ENCODE measurements at regions not wholly inside any gene's neighbourhood (a gene's known extent, or its start where the extent isn't known, plus 50 kb on each side); places are given as distances from the start of the nearest gene placed in this dataset.

GRCh38 chr13:34748073-34748472 is 194.0 kb upstream of the NBEA start:
- no peak for DNase-seq (ENCODE audit: low read depth)
- no peaks in the 10 kb centered on the region for H3K4me1 ChIP-seq (ENCODE audit: control insufficient read depth, insufficient read depth, low read length)
- H3K9ac ChIP-seq (ENCODE audit: low read length) = no peak overlapping the region
- H3K4me3 ChIP-seq (ENCODE audit: low read length) = no peak overlapping the region
- H3K9me3 ChIP-seq (ENCODE audit: control insufficient read depth, low read length) = no peaks in the 10 kb centered on the region
- H3K27me3 ChIP-seq (replicated peaks; ENCODE audit: control insufficient read depth, insufficient read depth, low read length) = peaks cover 5% of the 10 kb centered on the region
- H3K36me3 ChIP-seq (ENCODE audit: control insufficient read depth, insufficient read depth, low read length, severe bottlenecking) = no peaks in the 10 kb centered on the region

GRCh38 chr13:34748596-34748995 is 193.5 kb upstream of the NBEA start:
- Histone ChIP-seq H3K4me1 (ENCODE audit: control insufficient read depth, insufficient read depth, low read length) (no peaks in the 10 kb centered on the region), H3K9ac (ENCODE audit: low read length) (no peak overlapping the region), H3K27me3 (replicated peaks; ENCODE audit: control insufficient read depth, insufficient read depth, low read length) (peaks cover 5% of the 10 kb centered on the region), H3K4me3 (ENCODE audit: low read length) (no peak overlapping the region), H3K36me3 (ENCODE audit: control insufficient read depth, insufficient read depth, low read length, severe bottlenecking) (no peaks in the 10 kb centered on the region), H3K9me3 (ENCODE audit: control insufficient read depth, low read length) (no peaks in the 10 kb centered on the region)
- no peak for DNase-seq (ENCODE audit: low read depth)

- no peaks in the 10 kb centered on the region for H3K4me1 ChIP-seq (ENCODE audit: control insufficient read depth, insufficient read depth, low read length)
- H3K9me3 ChIP-seq (ENCODE audit: control insufficient read depth, low read length) = no peaks in the 10 kb centered on the region
- no peak for DNase-seq (ENCODE audit: low read depth)
- H3K4me3 ChIP-seq (ENCODE audit: low read length) = no peak overlapping the region
- H3K36me3 ChIP-seq (ENCODE audit: control insufficient read depth, insufficient read depth, low read length, severe bottlenecking) = no peaks in the 10 kb centered on the region
- H3K9ac ChIP-seq (ENCODE audit: low read length) = no peak overlapping the region
- peaks cover 5% of the 10 kb centered on the region for H3K27me3 ChIP-seq (replicated peaks; ENCODE audit: control insufficient read depth, insufficient read depth, low read length)
Observed at GRCh38 chr13:34749046-34749445, 193.0 kb upstream of the NBEA start.

GRCh38 chr13:34750078-34750931 is 191.8 kb upstream of the NBEA start:
- Histone ChIP-seq H3K4me3 (ENCODE audit: low read length) (peak overlapping the region; percentile 68), H3K9me3 (ENCODE audit: control insufficient read depth, low read length) (no peaks in the 10 kb centered on the region), H3K4me1 (ENCODE audit: control insufficient read depth, insufficient read depth, low read length) (no peaks in the 10 kb centered on the region), H3K36me3 (ENCODE audit: control insufficient read depth, insufficient read depth, low read length, severe bottlenecking) (no peaks in the 10 kb centered on the region), H3K27me3 (replicated peaks; ENCODE audit: control insufficient read depth, insufficient read depth, low read length) (peaks cover 5% of the 10 kb centered on the region), H3K9ac (ENCODE audit: low read length) (no peak overlapping the region)
- DNase-seq (ENCODE audit: low read depth) = peak; percentile 47

GRCh38 chr13:34751044-34751443 is 191.0 kb upstream of the NBEA start:
- Histone ChIP-seq H3K36me3 (ENCODE audit: control insufficient read depth, insufficient read depth, low read length, severe bottlenecking) (no peaks in the 10 kb centered on the region), H3K9ac (ENCODE audit: low read length) (no peak overlapping the region), H3K27me3 (replicated peaks; ENCODE audit: control insufficient read depth, insufficient read depth, low read length) (peaks cover 5% of the 10 kb centered on the region), H3K9me3 (ENCODE audit: control insufficient read depth, low read length) (no peaks in the 10 kb centered on the region), H3K4me1 (ENCODE audit: control insufficient read depth, insufficient read depth, low read length) (no peaks in the 10 kb centered on the region), H3K4me3 (ENCODE audit: low read length) (no peak overlapping the region)
- DNase-seq (ENCODE audit: low read depth) = no peak

GRCh38 chr13:34751492-34751891 is 190.6 kb upstream of the NBEA start:
- no peaks in the 10 kb centered on the region for H3K36me3 ChIP-seq (ENCODE audit: control insufficient read depth, insufficient read depth, low read length, severe bottlenecking)
- H3K9ac ChIP-seq (ENCODE audit: low read length) = no peak overlapping the region
- DNase-seq (ENCODE audit: low read depth) = no peak
- H3K9me3 ChIP-seq (ENCODE audit: control insufficient read depth, low read length) = no peaks in the 10 kb centered on the region
- no peaks in the 10 kb centered on the region for H3K4me1 ChIP-seq (ENCODE audit: control insufficient read depth, insufficient read depth, low read length)
- H3K27me3 ChIP-seq (replicated peaks; ENCODE audit: control insufficient read depth, insufficient read depth, low read length) = peaks cover 5% of the 10 kb centered on the region
- H3K4me3 ChIP-seq (ENCODE audit: low read length) = no peak overlapping the region

- Histone ChIP-seq H3K27me3 (replicated peaks; ENCODE audit: control insufficient read depth, insufficient read depth, low read length) (peaks cover 5% of the 10 kb centered on the region), H3K4me1 (ENCODE audit: control insufficient read depth, insufficient read depth, low read length) (no peaks in the 10 kb centered on the region), H3K9me3 (ENCODE audit: control insufficient read depth, low read length) (no peaks in the 10 kb centered on the region), H3K9ac (ENCODE audit: low read length) (no peak overlapping the region), H3K4me3 (ENCODE audit: low read length) (no peak overlapping the region), H3K36me3 (ENCODE audit: control insufficient read depth, insufficient read depth, low read length, severe bottlenecking) (no peaks in the 10 kb centered on the region)
- no peak for DNase-seq (ENCODE audit: low read depth)
Observed at GRCh38 chr13:34752283-34752960, 189.6 kb upstream of the NBEA start.

GRCh38 chr13:34756136-34756535 is 185.9 kb upstream of the NBEA start:
- Histone ChIP-seq H3K4me1 (ENCODE audit: control insufficient read depth, insufficient read depth, low read length) (no peaks in the 10 kb centered on the region), H3K9ac (ENCODE audit: low read length) (no peak overlapping the region), H3K27me3 (replicated peaks; ENCODE audit: control insufficient read depth, insufficient read depth, low read length) (no peaks in the 10 kb centered on the region), H3K36me3 (ENCODE audit: control insufficient read depth, insufficient read depth, low read length, severe bottlenecking) (no peaks in the 10 kb centered on the region), H3K9me3 (ENCODE audit: control insufficient read depth, low read length) (no peaks in the 10 kb centered on the region), H3K4me3 (ENCODE audit: low read length) (no peak overlapping the region)
- no peak for DNase-seq (ENCODE audit: low read depth)

GRCh38 chr13:34756572-34756971 is 185.5 kb upstream of the NBEA start:
- DNase-seq (ENCODE audit: low read depth) = no peak
- Histone ChIP-seq H3K4me3 (ENCODE audit: low read length) (no peak overlapping the region), H3K27me3 (replicated peaks; ENCODE audit: control insufficient read depth, insufficient read depth, low read length) (no peaks in the 10 kb centered on the region), H3K4me1 (ENCODE audit: control insufficient read depth, insufficient read depth, low read length) (no peaks in the 10 kb centered on the region), H3K9ac (ENCODE audit: low read length) (no peak overlapping the region), H3K9me3 (ENCODE audit: control insufficient read depth, low read length) (no peaks in the 10 kb centered on the region), H3K36me3 (ENCODE audit: control insufficient read depth, insufficient read depth, low read length, severe bottlenecking) (no peaks in the 10 kb centered on the region)

GRCh38 chr13:34757441-34757840 is 184.6 kb upstream of the NBEA start:
- H3K27me3 ChIP-seq (replicated peaks; ENCODE audit: control insufficient read depth, insufficient read depth, low read length) = no peaks in the 10 kb centered on the region
- DNase-seq (ENCODE audit: low read depth) = no peak
- no peaks in the 10 kb centered on the region for H3K4me1 ChIP-seq (ENCODE audit: control insufficient read depth, insufficient read depth, low read length)
- H3K9ac ChIP-seq (ENCODE audit: low read length) = no peak overlapping the region
- no peaks in the 10 kb centered on the region for H3K36me3 ChIP-seq (ENCODE audit: control insufficient read depth, insufficient read depth, low read length, severe bottlenecking)
- H3K9me3 ChIP-seq (ENCODE audit: control insufficient read depth, low read length) = no peaks in the 10 kb centered on the region
- no peak overlapping the region for H3K4me3 ChIP-seq (ENCODE audit: low read length)

GRCh38 chr13:34758628-34759027 is 183.4 kb upstream of the NBEA start:
- no peaks in the 10 kb centered on the region for H3K27me3 ChIP-seq (replicated peaks; ENCODE audit: control insufficient read depth, insufficient read depth, low read length)
- H3K4me3 ChIP-seq (ENCODE audit: low read length) = no peak overlapping the region
- H3K9ac ChIP-seq (ENCODE audit: low read length) = no peak overlapping the region
- DNase-seq (ENCODE audit: low read depth) = no peak
- H3K9me3 ChIP-seq (ENCODE audit: control insufficient read depth, low read length) = no peaks in the 10 kb centered on the region
- H3K36me3 ChIP-seq (ENCODE audit: control insufficient read depth, insufficient read depth, low read length, severe bottlenecking) = no peaks in the 10 kb centered on the region
- no peaks in the 10 kb centered on the region for H3K4me1 ChIP-seq (ENCODE audit: control insufficient read depth, insufficient read depth, low read length)

Measured in adipocyte (in vitro differentiated cells).